HG02571 (cell line): ENCODE measurements at regions not wholly inside any gene's neighbourhood (a gene's known extent, or its start where the extent isn't known, plus 50 kb on each side); places are given as distances from the start of the nearest gene placed in this dataset.
A peak's percentile ranks its signal among the peaks of the same experiment; 100 is the strongest.
"Not testable (repeated sequence)": the region's sequence is repeated elsewhere in the genome, so short reads cannot be mapped to it uniquely, and the experiment has no call there.

Source experiments
- ATAC-seq: cut with Tn5 transposase; IDR thresholded peaks from one replicate; pipeline ENCODE4 v1.9.1; 2021; ENCODE audit warnings: mild to moderate bottlenecking, moderate library complexity; ENCODE audit not compliant: unreplicated experiment

GRCh38 chr1:120657804-120658203, 65.9 kb upstream of the NBPF26 start:
- ATAC-seq: not testable (repeated sequence)

GRCh38 chr1:120658622-120659021, 65.1 kb upstream of the NBPF26 start:
- ATAC-seq: not testable (repeated sequence)

GRCh38 chr1:120659133-120659532, 64.6 kb upstream of the NBPF26 start:
- not testable (repeated sequence) for ATAC-seq

- ATAC-seq: not testable (repeated sequence)
These were observed 59.1 kb upstream of the NBPF26 start for GRCh38 chr1:120664376-120665249.

- ATAC-seq: peak; percentile 51
These were observed 58.5 kb upstream of the NBPF26 start for GRCh38 chr1:120665250-120665577.

GRCh38 chr1:120668187-120668586, 55.6 kb upstream of the NBPF26 start:
- not testable (repeated sequence) for ATAC-seq
